Upper lobe of left lung (tissue), 4 donors: ENCODE measurements at regions not wholly inside any gene's neighbourhood (a gene's known extent, or its start where the extent isn't known, plus 50 kb on each side); places are given as distances from the start of the nearest gene placed in this dataset.

Source experiments
- EP300 ChIP-seq, 4 donors: sonication (generic); formaldehyde crosslinking; IDR thresholded peaks; one replicate each; pipeline ENCODE4 v1.5.1; 2017; ENCODE audit warnings: antibody characterized with exemption in 4 of 4, control low read depth in 2 of 4
- POLR2A ChIP-seq, 4 donors: fragments of 450-650 bp; IDR thresholded peaks; one replicate each; pipeline ENCODE4 v1.5.1; 2016 to 2017; ENCODE audit warnings: antibody characterized with exemption in 4 of 4, mild to moderate bottlenecking in 2 of 4
- TF ChIP-seq, protein P1 (sequence below), 6 experiments: fragments of 450-650 bp in 4 of 6; fragments of 200-600 bp in 2 of 6; sonication (generic) in 2 of 6; IDR thresholded peaks; one replicate each; pipeline ENCODE4 v1.5.1; 2016 to 2019; ENCODE audit warnings: antibody characterized with exemption in 6 of 6

- no peak for TF ChIP-seq EP300 (IDR thresholded peaks at IDR 0.05)
- TF ChIP-seq, protein P1, sequence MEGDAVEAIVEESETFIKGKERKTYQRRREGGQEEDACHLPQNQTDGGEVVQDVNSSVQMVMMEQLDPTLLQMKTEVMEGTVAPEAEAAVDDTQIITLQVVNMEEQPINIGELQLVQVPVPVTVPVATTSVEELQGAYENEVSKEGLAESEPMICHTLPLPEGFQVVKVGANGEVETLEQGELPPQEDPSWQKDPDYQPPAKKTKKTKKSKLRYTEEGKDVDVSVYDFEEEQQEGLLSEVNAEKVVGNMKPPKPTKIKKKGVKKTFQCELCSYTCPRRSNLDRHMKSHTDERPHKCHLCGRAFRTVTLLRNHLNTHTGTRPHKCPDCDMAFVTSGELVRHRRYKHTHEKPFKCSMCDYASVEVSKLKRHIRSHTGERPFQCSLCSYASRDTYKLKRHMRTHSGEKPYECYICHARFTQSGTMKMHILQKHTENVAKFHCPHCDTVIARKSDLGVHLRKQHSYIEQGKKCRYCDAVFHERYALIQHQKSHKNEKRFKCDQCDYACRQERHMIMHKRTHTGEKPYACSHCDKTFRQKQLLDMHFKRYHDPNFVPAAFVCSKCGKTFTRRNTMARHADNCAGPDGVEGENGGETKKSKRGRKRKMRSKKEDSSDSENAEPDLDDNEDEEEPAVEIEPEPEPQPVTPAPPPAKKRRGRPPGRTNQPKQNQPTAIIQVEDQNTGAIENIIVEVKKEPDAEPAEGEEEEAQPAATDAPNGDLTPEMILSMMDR (IDR thresholded peaks at IDR 0.05), result no peak
- no peak for TF ChIP-seq POLR2A (IDR thresholded peaks at IDR 0.05)
Measured at GRCh38 chr2:150607390-150607811, 119.9 kb upstream of the RND3 start.
